Activated CD8-positive, alpha-beta T cell treated with anti-CD3 and anti-CD28 coated beads for 36 hours (primary cell): ENCODE measurements at regions not wholly inside any gene's neighbourhood (a gene's known extent, or its start where the extent isn't known, plus 50 kb on each side); places are given as distances from the start of the nearest gene placed in this dataset.

Source experiments
- ATAC-seq: fragments of 200-7000 bp; cut with Tn5 transposase; one replicate; pipeline ENCODE4 v1.10.0; 2021; ENCODE audit warnings: mild to moderate bottlenecking, moderate library complexity
- CTCF ChIA-PET: fragments of 350-600 bp; sonication (Branson Sonifier 250); formaldehyde crosslinking; loops from one replicate; lab custom pipeline; 2021; ENCODE audit warnings: antibody characterized with exemption; lab: Charles Lee
- POLR2A ChIA-PET: fragments of 350-600 bp; sonication (Branson Sonifier 250); formaldehyde crosslinking; loops from one replicate; lab custom pipeline; 2021; ENCODE audit warnings: antibody characterized with exemption; lab: Charles Lee
- DNase-seq: peaks from one replicate; pipeline ENCODE4 v3.0.0-alpha.2; 2020
- H3K27ac Mint-ChIP-seq: one replicate; pipeline ENCODE4 v1.8.0; 2021; ENCODE audit warnings: mild to moderate bottlenecking, mixed read lengths
- H3K27me3 Mint-ChIP-seq: one replicate; pipeline ENCODE4 v1.8.0; 2021; ENCODE audit warnings: mixed read lengths
- H3K36me3 Mint-ChIP-seq: one replicate; pipeline ENCODE4 v1.8.0; 2021; ENCODE audit warnings: low read depth, mixed read lengths
- H3K4me1 Mint-ChIP-seq: one replicate; pipeline ENCODE4 v1.8.0; 2021; ENCODE audit warnings: low read depth, mixed read lengths
- H3K4me3 Mint-ChIP-seq: one replicate; pipeline ENCODE4 v1.8.0; 2021; ENCODE audit warnings: mild to moderate bottlenecking, moderate library complexity, mixed read lengths
- H3K9me3 Mint-ChIP-seq: one replicate; pipeline ENCODE4 v1.8.0; 2021; ENCODE audit warnings: mixed read lengths
- CTCF ChIP-seq: fragments of 200-600 bp; IDR thresholded peaks from one replicate; pipeline ENCODE4 v1.8.0; 2022; ENCODE audit warnings: antibody characterized with exemption, mild to moderate bottlenecking
- intact Hi-C: fragments of 100-400 bp; cut with micrococcal nuclease; formaldehyde crosslinking; loops from one replicate; pipeline ENCODE4 v1.10.0; 2022

DNA sequence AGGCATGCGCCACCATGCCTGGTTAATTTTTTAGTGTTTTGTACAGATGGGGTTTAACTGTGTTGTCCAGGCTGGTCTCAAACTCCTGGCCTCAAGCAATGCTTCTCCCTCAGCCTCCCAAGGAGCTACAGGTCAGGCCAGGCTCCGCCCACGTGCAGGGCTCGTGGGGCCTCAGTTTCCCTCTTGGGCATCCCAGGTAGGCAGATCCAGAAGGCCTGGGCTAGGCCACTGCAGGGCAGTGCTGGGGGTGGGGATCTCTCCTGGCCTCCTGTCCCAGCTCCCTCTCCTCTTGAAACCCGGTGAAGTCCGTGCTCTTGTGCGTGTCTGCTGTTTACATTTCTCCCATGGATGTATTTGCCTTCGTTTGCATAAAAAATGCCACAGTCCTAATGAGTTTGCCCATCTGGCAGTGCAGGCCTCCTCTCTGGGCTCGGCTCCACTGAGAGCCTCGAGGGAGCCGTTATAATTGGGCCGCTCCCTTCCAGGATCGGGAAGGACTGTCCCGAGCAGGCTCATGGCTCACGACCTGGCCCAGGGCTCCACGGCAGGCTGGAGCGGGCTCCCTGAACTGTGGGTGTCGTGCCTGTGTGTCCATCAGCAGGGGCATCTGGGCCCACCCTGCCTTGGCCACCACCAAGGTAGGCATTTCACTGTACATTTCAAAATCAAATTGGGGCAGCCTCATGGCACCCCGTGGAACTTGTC is 52.6 kb upstream of the RUFY1 start:
- DNase-seq, result no peak
- no peak for ATAC-seq
- Mint-ChIP-seq H3K4me1 (no peaks in the 10 kb centered on the region), H3K9me3 (no peaks in the 10 kb centered on the region), H3K4me3 (no peak overlapping the region), H3K36me3 (no peaks in the 10 kb centered on the region), H3K27ac (no peak overlapping the region), H3K27me3 (peaks cover 3% of the 10 kb centered on the region)
- POLR2A ChIA-PET, result no interaction called here
- no peak for TF ChIP-seq CTCF
- intact Hi-C loops, result no loop called here
- CTCF ChIA-PET, result interaction anchor here (1.0 kb wide), 1 partner anchor 330 kb away, joined by 4 read pairs; no protein-coding TSS in a partner anchor

GRCh38 chr5:179495906-179496455 is 54.4 kb upstream of the RUFY1 start:
- ChIA-PET POLR2A (interaction anchor here (0.6 kb wide), 1 partner anchor 80 kb away, joined by 3 read pairs; no protein-coding TSS in a partner anchor), CTCF (interaction anchor here (1.1 kb wide), 1 partner anchor 329 kb away, joined by 3 read pairs; no protein-coding TSS in a partner anchor)
- H3K36me3 Mint-ChIP-seq, result no peaks in the 10 kb centered on the region
- no peak overlapping the region for H3K27ac Mint-ChIP-seq
- H3K9me3 Mint-ChIP-seq, result no peaks in the 10 kb centered on the region
- ATAC-seq (no peak), DNase-seq (no peak)
- TF ChIP-seq CTCF, result no peak
- H3K4me3 Mint-ChIP-seq, result no peak overlapping the region
- intact Hi-C loops, result no loop called here
- H3K4me1 Mint-ChIP-seq, result no peaks in the 10 kb centered on the region
- H3K27me3 Mint-ChIP-seq, result peaks cover 4% of the 10 kb centered on the region

DNA sequence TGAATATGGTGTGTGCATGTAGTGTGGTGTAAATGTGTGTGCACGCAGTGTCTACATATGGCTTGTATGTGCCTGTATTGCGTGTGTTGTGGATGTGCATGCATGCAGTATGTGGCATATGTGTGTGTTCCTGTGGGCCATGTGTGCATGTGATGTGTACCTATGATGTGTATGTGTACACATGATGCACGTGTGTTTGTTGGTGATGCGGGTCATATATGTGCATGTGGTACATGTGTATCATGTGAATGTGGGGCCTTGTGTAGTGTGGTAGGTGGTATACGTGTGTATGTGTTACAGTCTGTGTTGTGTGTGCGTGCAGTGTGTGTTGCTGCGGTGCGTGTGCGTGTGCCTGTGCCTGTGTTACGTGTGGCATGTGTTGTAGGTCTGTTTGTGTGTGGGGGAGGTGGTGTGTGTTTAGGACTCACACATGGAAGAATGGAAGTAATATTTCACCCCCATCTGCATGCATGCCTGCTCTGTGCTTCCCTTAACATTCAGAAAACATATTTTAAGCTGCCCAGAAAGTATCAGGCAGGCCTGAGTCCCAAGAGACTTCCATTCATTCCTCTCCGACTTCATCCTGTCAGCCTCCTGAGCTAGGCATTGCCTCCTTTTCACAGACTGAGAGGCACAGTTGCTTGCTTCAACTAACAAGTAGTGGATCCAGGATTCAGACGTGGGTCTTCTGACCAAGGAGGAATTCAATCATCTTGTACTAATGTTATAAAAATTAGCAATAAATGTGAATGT is 55.4 kb upstream of the RUFY1 start:
- intact Hi-C loops, result no loop called here
- peaks cover 4% of the 10 kb centered on the region for H3K27me3 Mint-ChIP-seq
- ATAC-seq (no peak), DNase-seq (no peak)
- H3K36me3 Mint-ChIP-seq, result no peaks in the 10 kb centered on the region
- ChIA-PET POLR2A (no interaction called here), CTCF (interaction anchor here (0.8 to 2.7 kb wide), 3 partner anchors 282 to 329 kb away, joined by 3 to 32 read pairs (median 4); no protein-coding TSS in a partner anchor)
- no peaks in the 10 kb centered on the region for H3K4me1 Mint-ChIP-seq
- no peak overlapping the region for H3K27ac Mint-ChIP-seq
- TF ChIP-seq CTCF, result no peak
- H3K9me3 Mint-ChIP-seq, result no peaks in the 10 kb centered on the region
- H3K4me3 Mint-ChIP-seq, result no peak overlapping the region

- CTCF ChIA-PET, result no interaction called here
- DNase-seq, result no peak
- Mint-ChIP-seq H3K36me3 (no peaks in the 10 kb centered on the region), H3K27ac (no peak overlapping the region), H3K27me3 (peaks cover 3% of the 10 kb centered on the region), H3K4me1 (no peaks in the 10 kb centered on the region), H3K9me3 (no peaks in the 10 kb centered on the region), H3K4me3 (no peak overlapping the region)
- intact Hi-C loops, result no loop called here
- TF ChIP-seq CTCF, result no peak
- POLR2A ChIA-PET, result no interaction called here
- no peak for ATAC-seq
Observed at GRCh38 chr5:179488975-179489374, 61.4 kb upstream of the RUFY1 start.

- no peak for DNase-seq
- H3K36me3 Mint-ChIP-seq, result no peaks in the 10 kb centered on the region
- H3K27me3 Mint-ChIP-seq, result peaks cover 3% of the 10 kb centered on the region
- H3K4me3 Mint-ChIP-seq, result no peak overlapping the region
- ATAC-seq, result no peak
- intact Hi-C loops, result no loop called here
- no peak overlapping the region for H3K27ac Mint-ChIP-seq
- no peaks in the 10 kb centered on the region for H3K9me3 Mint-ChIP-seq
- CTCF ChIA-PET, result no interaction called here
- POLR2A ChIA-PET, result no interaction called here
- no peak for TF ChIP-seq CTCF
- H3K4me1 Mint-ChIP-seq, result no peaks in the 10 kb centered on the region
Observed at GRCh38 chr5:179488491-179488890, 61.9 kb upstream of the RUFY1 start.
